ENCODE measurements at regions not wholly inside any gene's neighbourhood (a gene's known extent, or its start where the extent isn't known, plus 50 kb on each side); places are given as distances from the start of the nearest gene placed in this dataset.
"Not testable (repeated sequence)": the region's sequence is repeated elsewhere in the genome, so short reads cannot be mapped to it uniquely, and the experiment has no call there.

DNA sequence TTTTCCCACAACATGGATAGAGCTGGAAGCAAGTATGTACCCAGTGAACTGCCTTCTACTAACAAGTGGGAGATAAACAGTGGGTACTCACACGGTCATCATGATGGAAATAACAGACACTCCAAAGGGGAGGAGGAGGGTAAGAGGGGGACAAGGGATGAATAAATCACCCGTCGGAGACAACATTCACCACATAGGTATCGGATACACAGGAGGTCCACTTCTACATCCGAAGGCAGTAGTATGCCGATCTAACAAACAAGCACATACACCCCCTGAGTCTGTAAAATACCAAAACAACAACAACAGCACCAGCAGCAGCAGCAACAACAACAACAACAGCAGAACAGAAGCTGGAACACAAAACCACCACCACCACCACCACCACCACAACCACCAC lies 1943.2 kb upstream of the DEFB115 start:
- intact Hi-C loops (cut with micrococcal nuclease) = no loop called here

DNA sequence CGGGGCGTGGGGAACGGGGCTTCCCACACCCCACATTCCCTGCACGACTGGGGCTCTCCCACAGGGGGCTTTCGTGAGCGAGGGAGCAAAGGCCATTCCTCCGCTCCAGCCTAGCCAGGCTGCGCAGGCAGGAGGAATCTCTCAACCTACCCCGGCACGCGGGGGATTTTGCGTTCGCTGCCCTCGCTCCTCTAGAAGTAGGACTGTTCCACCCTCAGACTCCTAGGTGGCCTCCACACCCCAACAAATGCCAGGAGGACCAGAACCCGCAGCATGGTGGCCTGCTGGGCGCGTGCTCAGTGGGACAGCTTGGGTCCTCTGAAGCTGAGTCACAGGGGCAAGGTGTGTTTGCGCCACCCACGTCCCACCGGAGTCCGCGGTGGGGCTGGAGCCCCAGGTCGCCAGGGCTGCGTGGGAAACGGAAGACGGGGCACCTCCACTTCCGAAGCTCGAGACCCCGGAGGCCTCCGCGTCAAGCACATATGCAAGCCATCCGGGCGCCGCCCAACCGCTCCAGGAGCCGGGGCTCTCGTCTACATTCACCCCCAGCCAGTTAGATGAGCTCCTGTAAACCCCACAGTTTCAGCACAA lies 1938.5 kb upstream of the DEFB115 start:
- H3K4me3 Mint-ChIP-seq = no peak overlapping the region
- DNase-seq (no peak), ATAC-seq (no peak)
- POLR2A ChIA-PET = no interaction called here
- TF ChIP-seq, protein P1, sequence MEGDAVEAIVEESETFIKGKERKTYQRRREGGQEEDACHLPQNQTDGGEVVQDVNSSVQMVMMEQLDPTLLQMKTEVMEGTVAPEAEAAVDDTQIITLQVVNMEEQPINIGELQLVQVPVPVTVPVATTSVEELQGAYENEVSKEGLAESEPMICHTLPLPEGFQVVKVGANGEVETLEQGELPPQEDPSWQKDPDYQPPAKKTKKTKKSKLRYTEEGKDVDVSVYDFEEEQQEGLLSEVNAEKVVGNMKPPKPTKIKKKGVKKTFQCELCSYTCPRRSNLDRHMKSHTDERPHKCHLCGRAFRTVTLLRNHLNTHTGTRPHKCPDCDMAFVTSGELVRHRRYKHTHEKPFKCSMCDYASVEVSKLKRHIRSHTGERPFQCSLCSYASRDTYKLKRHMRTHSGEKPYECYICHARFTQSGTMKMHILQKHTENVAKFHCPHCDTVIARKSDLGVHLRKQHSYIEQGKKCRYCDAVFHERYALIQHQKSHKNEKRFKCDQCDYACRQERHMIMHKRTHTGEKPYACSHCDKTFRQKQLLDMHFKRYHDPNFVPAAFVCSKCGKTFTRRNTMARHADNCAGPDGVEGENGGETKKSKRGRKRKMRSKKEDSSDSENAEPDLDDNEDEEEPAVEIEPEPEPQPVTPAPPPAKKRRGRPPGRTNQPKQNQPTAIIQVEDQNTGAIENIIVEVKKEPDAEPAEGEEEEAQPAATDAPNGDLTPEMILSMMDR (IDR thresholded peaks at IDR 0.05) = no peak
- H3K36me3 Mint-ChIP-seq (ENCODE audit: low read depth) = no peaks in the 10 kb centered on the region
- intact Hi-C loops (cut with micrococcal nuclease) = no loop called here
- peaks cover 12% of the 10 kb centered on the region for H3K9me3 Mint-ChIP-seq
- CTCF ChIA-PET = no interaction called here
- no peaks in the 10 kb centered on the region for H3K4me1 Mint-ChIP-seq (ENCODE audit: low read depth)
- no peak overlapping the region for H3K27ac Mint-ChIP-seq
- H3K27me3 Mint-ChIP-seq = no peaks in the 10 kb centered on the region

More for the DNA sequence above, 1943.2 kb upstream of the DEFB115 start:
- ATAC-seq (no peak), DNase-seq (no peak)
- CTCF ChIA-PET = no interaction called here
- H3K9me3 Mint-ChIP-seq = peaks cover 18% of the 10 kb centered on the region
- no peaks in the 10 kb centered on the region for H3K27me3 Mint-ChIP-seq
- POLR2A ChIA-PET = no interaction called here
- H3K27ac Mint-ChIP-seq = no peak overlapping the region
- no peaks in the 10 kb centered on the region for H3K36me3 Mint-ChIP-seq (ENCODE audit: low read depth)
- H3K4me1 Mint-ChIP-seq (ENCODE audit: low read depth) = no peaks in the 10 kb centered on the region
- TF ChIP-seq, protein P1 (IDR thresholded peaks at IDR 0.05) = no peak
- H3K4me3 Mint-ChIP-seq = no peak overlapping the region

DNA sequence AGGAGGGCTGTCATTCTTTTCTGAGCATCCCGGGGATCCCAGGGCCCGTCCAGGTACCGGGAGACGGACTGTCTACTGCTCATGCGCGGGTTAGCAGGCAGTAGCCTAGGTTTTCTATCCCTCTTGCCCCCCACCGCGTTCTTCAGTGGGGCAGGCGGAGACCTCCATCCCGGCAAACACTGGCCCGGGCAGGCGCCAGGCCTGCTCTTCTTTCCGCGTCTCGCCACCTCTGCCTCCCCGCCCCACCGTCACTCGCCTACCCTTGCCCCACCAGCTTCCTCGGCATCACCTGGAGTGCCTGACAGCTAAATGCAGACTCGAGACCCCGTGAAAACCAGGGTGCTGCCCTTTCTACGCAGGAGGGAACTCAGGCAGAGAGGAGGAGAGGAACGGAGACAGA lies 1937.7 kb upstream of the DEFB115 start:
- DNase-seq (no peak), ATAC-seq (no peak)
- ChIA-PET CTCF (no interaction called here), POLR2A (no interaction called here)
- Mint-ChIP-seq H3K27ac (no peak overlapping the region), H3K4me3 (no peak overlapping the region), H3K4me1 (ENCODE audit: low read depth) (no peaks in the 10 kb centered on the region), H3K9me3 (peaks cover 6% of the 10 kb centered on the region), H3K36me3 (ENCODE audit: low read depth) (no peaks in the 10 kb centered on the region), H3K27me3 (no peaks in the 10 kb centered on the region)
- intact Hi-C loops (cut with micrococcal nuclease) = no loop called here
- TF ChIP-seq, protein P1 (IDR thresholded peaks at IDR 0.05) = no peak

DNA sequence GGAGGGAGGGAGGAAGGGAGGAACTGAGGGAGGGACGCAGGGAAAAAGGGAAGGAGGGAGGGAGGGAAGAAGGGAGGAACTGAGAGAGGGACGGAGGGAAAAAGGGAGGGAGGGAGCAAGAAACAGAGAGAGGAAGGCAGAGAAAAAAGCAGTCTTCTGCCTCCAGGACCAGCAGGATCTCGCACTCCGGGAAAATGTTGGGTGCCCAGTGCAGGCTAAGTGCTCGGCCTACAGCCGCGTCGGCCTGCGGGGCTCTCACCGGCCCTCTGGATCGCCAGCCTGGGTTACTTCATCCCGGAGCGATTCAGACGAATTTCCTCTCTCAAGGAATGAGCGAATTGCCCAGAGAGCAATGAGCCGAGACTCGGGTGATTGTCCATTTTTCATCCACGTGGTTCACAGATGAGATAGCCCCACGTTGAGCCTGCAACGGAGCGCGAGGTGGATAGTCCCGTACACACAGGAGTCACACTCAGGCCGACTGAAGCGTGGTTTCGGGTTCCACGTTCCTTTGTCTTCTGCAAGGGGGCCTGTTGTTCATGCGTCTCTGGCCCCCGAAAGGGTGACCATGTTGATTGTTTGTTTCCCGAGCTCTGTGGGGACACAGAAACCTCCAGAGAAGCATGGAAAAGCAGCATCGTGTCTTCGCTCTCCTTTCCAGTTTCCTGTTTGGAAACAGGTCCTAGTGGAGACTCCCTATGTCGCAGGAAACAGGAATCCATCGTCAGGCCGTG lies 1937.1 kb upstream of the DEFB115 start:
- H3K4me3 Mint-ChIP-seq; H3K4me1 Mint-ChIP-seq (ENCODE audit: low read depth); H3K27me3 Mint-ChIP-seq; intact Hi-C loops (cut with micrococcal nuclease); CTCF ChIA-PET; H3K36me3 Mint-ChIP-seq (ENCODE audit: low read depth); POLR2A ChIA-PET; DNase-seq; H3K9me3 Mint-ChIP-seq; H3K27ac Mint-ChIP-seq; ATAC-seq: not testable (repeated sequence)

DNA sequence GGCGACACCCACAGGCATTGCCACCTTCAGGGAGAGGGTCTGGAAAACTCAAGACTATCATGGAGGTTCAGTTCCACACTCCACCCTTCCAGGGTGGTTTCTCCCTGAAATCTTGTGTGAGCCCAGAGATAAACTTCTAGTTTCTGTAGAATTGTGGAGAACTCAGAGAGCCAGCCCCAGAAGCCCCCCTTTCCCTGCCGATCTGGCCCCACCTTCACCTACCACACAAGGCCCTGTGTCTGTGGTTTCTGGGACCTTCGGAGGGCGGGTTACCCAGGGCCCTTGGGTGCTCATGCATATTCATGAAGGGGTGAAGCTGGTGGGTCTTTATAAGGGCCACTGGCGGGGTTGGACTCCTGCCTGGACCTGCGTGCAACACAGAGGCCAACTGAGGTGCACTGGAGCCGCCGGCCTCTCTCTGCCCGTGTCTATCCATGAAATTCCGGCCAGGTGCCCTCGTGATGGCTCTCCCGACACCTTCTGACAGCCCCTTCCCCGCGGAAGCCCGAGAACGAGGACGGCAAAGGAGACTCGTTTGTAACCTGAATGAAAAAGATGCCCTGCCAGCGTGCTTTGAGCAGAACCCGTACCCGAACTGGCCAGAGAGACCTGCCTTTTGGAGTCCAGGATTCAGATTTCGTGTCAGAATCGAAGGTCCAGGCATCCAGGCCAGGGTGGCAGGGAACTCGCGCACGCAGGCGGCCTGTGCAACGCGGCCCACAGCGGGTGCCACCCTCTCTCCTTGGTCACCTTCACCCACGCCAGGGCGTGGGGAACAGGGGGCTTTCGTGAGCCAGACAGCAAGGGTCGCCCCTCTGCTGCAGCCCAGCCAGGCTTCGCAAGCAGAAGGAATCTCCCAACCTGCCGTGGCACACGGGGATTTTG lies 1933.6 kb upstream of the DEFB115 start:
- intact Hi-C loops (cut with micrococcal nuclease); CTCF ChIA-PET; H3K27ac Mint-ChIP-seq; H3K4me1 Mint-ChIP-seq (ENCODE audit: low read depth); H3K4me3 Mint-ChIP-seq; H3K36me3 Mint-ChIP-seq (ENCODE audit: low read depth); DNase-seq; POLR2A ChIA-PET; H3K27me3 Mint-ChIP-seq; ATAC-seq: not testable (repeated sequence)
- peaks cover 18% of the 10 kb centered on the region for H3K9me3 Mint-ChIP-seq

DNA sequence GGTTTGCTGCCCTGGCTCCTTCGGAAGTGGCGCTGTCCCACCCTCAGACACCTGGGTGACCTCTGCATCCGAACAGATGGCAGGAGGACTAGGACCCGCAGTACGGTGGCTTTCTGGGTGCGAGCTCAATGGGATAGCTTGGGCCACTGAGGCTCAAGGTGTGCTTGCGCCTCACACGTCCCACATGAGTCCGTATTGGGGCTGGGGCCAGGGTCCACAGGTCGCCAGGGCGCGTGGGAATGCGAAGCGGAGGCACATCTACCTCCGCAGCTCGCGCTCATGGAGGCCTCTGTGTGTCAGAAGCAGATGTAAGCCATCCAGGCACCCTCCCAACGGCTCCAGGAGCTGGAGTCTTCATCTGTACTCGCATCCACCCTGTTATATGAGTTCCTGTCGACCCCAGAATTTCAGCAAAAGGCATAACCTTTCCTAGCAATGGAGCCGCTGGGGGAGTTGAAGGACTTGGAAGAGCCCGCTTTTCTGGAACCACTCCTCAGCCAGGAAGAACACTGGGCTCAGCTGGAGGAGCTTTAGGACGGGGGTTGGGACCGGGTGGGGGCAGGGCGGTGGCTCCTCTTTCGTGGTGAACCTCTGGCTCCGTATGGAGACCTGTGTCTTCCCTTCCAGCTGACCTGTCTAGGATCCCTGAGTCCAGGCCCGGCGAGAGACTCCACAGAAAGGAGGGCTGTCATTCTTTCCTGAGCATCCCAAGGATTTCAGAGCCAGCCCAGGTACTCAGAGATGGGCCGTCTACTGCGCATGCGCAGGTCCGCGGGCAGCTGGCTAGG lies 1932.8 kb upstream of the DEFB115 start:
- DNase-seq; H3K36me3 Mint-ChIP-seq (ENCODE audit: low read depth); H3K4me1 Mint-ChIP-seq (ENCODE audit: low read depth); ATAC-seq; CTCF ChIA-PET; intact Hi-C loops (cut with micrococcal nuclease); H3K4me3 Mint-ChIP-seq; POLR2A ChIA-PET; H3K27ac Mint-ChIP-seq; H3K27me3 Mint-ChIP-seq: not testable (repeated sequence)
- peaks cover 18% of the 10 kb centered on the region for H3K9me3 Mint-ChIP-seq

All from activated CD8-positive, alpha-beta T cell treated with anti-CD3 and anti-CD28 coated beads for 36 hours (primary cell).